GM21723 (cell line): ENCODE measurements at regions not wholly inside any gene's neighbourhood (a gene's known extent, or its start where the extent isn't known, plus 50 kb on each side); places are given as distances from the start of the nearest gene placed in this dataset.
"Not testable (repeated sequence)": the region's sequence is repeated elsewhere in the genome, so short reads cannot be mapped to it uniquely, and the experiment has no call there.

ENCODE experiments used
- ATAC-seq: cut with Tn5 transposase; IDR thresholded peaks from one replicate; pipeline ENCODE4 v1.9.1; 2021; ENCODE audit warnings: mild to moderate bottlenecking, moderate library complexity; ENCODE audit not compliant: unreplicated experiment

DNA sequence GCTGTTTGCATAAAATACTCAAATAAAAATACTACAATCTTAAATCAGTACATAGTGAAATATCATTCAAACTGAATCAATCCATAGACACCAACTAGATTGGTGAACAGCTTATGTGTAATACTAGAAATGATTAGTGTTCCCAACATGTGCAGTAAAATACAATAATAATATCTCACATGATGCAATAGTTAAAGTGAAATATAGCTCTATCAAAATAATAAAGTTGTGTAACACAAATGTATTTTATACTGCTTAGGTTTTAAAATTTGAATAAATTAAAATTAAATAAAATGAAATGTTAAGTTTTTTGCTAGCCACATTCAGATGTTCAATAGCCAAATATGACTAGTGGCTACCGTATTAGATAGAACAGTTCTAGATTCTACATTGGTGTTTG is 714.1 kb downstream of the ZNF385D start:
- ATAC-seq = no peak

DNA sequence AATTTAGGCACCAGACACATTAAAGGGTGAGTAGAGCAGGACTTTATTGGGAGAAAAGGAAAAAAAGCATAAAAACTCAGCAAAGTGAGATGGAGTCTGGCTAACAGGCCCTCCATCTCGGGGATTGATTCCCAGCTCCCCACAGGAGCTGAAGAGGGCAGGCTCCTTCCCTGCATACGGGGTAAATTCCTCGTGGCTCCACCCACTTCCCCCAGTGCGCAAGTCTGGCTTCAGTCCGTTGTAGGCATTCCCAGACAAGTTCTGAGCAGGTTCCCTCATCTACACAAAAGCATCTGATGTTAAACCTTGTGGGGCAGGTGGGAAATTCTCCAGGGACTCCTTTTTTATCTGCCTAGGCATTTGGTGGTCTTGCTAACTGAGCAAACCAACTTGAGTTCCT is 722.6 kb downstream of the ZNF385D start:
- ATAC-seq = no peak

- no peak for ATAC-seq
These were observed 726.4 kb downstream of the ZNF385D start for GRCh38 chr3:21024563-21024962.

DNA sequence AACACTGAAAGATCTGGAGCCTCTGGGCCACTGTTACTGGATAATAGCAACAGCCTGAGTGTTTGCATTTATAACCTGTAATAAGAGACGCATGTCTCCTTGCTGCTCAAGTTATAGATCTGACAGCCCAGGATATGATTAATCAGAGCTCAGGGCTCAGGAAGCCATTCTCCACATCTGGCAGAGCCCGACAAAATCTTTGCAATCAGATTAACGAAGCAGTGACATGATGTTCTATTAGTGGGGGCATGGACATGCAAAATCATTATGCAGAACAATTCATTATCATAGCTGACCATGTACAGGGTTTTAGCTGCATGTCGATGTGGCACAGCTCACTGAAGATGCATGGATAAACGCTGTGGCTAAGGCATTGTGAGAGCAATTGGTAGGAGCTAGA is 730.3 kb downstream of the ZNF385D start:
- ATAC-seq = no peak

DNA sequence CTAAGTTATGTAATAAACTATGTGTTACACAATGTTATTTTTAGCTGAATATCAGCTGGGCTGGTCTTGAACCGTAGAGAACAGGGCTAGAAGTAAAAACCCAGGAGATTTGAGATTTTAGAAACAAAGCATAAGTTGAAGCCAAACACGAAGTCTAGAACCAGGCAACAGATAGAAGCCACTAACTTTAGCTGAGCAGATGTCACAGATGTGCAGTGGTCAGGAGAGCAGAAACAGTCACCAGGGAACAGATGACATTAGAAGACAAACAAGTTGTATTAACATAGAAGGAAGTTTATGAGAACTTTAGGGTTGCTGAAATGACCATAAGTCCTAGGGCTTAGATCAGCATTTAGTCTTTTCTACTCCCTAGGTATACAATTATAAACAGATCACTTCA is 731.0 kb downstream of the ZNF385D start:
- no peak for ATAC-seq

DNA sequence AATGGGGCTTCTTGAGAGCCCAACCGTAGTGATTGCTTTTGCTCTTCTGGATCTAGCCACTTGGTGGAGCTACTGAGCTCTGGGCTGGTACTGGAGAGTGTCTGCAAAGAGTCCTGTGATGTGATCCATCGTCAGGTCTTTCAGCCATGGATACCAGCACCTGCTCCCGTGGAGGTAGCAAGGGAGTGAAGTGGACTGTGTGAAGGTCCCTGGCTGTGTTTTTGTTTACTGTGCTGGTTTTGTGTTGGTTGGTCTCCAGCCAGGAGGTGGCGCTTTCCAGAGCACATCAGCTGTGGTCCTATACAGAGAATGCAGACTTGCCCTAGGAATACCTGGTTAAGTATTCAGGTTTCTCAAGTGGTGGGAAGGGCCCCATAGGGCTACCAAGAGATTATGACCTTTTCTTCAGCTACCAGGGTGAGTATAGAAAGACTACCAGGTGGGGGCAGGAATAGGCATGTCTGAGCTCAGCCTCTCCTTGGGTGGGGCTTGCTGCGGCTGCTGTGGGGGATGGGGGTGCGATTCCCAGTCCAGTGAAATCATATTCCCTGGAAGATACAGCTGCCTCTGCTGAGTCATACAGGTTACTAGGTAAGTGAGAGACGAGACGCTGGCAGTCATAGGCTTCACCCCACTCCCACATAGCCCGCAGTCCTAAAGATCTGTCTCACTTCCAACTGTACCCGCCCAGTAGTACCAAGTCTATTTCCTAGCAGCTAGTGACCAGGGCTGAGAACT is 733.7 kb downstream of the ZNF385D start:
- ATAC-seq = no peak

DNA sequence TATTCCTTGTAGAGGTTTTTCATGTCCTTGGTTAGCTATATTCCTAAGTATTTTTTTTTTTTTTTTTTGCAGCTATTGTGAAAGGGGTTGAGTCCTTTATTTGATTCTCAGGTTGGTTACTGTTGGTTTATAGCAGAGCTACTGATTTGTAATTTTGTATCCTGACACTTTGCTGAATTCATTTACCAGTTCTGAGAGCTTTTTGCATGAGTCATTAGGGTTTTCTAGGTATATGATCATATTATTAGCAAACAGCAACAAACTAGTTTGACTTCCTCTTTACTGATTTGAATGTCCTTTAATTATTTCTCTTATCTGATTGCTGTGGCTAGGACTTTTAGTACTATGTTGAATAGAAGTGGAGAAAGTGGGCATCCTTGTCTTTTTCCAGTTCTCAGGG is 737.4 kb downstream of the ZNF385D start:
- ATAC-seq = no peak

GRCh38 chr3:20999661-21000060 is 751.3 kb downstream of the ZNF385D start:
- no peak for ATAC-seq

- no peak for ATAC-seq
These were observed 753.8 kb downstream of the ZNF385D start for GRCh38 chr3:20997183-20997582.

- ATAC-seq = no peak
These were observed 760.1 kb downstream of the ZNF385D start for GRCh38 chr3:20990896-20991295.

DNA sequence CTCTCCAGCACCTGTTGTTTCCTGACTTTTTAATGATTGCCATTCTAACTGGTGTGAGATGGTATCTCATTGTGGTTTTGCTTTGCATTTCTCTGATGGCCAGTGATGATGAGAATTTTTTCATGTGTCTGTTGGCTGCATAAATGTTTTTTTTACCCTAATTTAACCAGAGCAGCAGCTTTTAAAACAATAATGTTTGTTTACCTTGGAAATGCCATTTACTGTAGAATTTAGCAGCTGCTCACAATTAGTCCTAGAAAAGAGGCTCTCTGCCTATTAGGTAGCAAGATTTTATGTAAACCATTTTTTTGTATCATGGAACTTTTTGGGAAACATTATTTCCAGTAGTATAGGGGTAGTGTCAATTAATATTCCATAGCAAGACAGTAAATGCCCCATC is 761.4 kb downstream of the ZNF385D start:
- not testable (repeated sequence) for ATAC-seq

DNA sequence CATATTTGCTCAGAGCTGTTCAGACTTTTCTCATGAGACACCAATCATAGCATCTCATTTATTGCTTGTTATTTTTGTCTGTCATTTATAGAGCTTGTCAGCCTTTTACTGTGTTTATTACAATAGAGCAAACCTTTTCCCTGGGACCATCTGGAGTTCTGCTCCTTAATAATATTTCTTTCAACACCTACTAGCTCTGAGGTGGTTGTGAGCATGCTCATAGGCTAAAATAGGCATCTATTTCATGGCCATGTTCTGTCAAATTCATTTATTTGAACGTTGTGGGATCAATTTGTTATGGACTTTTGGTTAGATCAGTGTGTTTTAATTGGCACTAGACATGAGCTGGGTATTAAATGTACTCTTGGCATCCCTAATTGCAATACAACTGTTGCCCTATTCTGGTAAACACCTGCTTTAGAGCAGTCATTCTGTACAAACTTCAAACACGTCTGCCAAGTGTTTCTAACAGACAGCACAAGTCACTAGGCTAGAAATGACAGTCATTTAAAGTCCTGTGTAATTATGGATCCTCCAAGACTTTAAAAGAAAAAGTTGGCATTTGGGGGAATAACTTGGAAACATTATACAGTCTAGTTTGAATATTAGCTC is 766.3 kb downstream of the ZNF385D start:
- no peak for ATAC-seq

GRCh38 chr3:20975188-20975651 is 775.8 kb downstream of the ZNF385D start:
- ATAC-seq = no peak

DNA sequence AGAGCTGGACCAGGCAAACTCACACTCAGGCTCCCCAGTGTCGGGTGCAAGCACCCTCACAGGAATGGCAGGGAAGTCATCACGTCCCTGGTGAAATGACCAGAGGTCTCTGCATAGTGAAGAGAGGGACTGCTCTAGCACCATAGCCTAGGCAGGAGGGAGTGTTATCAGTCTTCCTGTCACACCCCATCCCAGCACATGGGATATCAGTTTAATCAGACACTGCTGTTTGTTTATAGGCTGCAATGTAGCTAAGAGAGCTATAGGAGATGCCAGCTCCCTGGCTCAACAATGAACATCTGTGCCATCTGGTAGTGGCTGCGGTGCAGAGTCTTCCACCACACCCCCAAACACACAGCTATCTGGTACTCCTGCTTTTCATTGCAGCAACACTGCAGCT is 776.6 kb downstream of the ZNF385D start:
- no peak for ATAC-seq

GRCh38 chr3:20970807-20971206 is 780.2 kb downstream of the ZNF385D start:
- ATAC-seq = not testable (repeated sequence)

GRCh38 chr3:20967485-20967884 is 781.5 kb upstream of the SGO1 start:
- not testable (repeated sequence) for ATAC-seq

- no peak for ATAC-seq
These were observed 772.2 kb upstream of the SGO1 start for GRCh38 chr3:20958161-20958560.

DNA sequence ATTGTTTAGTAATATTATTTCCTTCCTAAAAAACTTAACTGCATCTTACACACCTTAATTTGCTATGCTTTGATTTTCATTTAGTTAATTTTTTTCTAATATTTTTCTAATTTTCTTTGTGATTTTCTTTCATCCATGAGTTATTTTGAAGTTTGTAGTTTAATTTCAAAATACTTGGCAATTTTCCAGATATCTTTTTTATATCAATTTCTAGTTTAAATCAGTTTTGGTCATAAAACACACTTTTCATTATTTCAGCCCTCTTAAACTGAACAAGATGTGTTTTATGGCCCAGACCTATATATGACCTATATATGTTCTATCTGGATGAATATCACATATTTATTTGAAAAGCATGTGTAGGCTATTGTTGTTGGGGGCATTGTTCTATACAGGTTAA is 759.9 kb upstream of the SGO1 start:
- ATAC-seq = no peak

DNA sequence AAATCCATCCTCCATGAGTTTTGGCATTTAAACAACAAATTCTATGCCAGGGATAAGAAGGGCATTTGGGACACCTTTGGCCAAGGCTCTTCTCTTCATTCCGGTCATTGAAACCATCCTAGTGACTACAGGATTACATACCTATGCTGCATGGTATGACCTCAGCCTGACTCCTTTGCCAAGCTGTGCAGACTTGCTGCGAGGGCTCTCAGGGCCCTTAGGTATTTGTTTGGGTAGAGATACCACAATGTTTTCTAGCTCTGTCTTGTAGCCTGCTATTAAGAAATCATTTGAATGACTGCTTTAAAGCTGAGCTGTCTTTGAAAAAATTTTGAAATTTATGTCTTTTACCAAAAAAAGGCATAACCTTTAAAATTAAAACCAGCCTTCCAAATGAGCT is 749.8 kb upstream of the SGO1 start:
- no peak for ATAC-seq

DNA sequence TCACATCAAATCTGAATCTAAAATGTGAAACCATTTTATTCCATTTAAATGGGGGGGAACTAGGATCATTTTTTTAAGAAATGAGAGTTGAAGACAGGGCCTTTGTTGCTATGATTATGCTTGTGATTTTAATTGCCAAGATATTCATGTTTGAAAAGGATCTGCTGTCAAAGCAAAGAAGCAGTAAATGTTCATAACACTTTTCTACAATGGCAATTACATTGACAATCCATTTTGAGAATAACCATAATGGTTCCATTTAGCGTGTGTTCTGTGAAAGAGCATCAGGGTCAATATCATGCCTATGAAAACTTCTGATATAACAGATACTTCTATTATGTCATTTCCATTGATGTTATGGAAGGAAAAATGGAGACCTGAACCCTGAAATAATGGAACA is 745.8 kb upstream of the SGO1 start:
- no peak for ATAC-seq

- ATAC-seq = no peak
These were observed 744.0 kb upstream of the SGO1 start for GRCh38 chr3:20930034-20930433.

- no peak for ATAC-seq
These were observed 738.8 kb upstream of the SGO1 start for GRCh38 chr3:20924646-20925385.
